ENCODE measurements at regions not wholly inside any gene's neighbourhood (a gene's known extent, or its start where the extent isn't known, plus 50 kb on each side); places are given as distances from the start of the nearest gene placed in this dataset.

- TF ChIP-seq TAF1 (IDR thresholded peaks at IDR 0.05; ENCODE audit: low read depth) = no peak
- TF ChIP-seq RAD21 (IDR thresholded peaks at IDR 0.05; ENCODE audit: low read depth) = no peak
- TF ChIP-seq TEAD4 (IDR thresholded peaks at IDR 0.05) = no peak
- TF ChIP-seq ZBTB7A (IDR thresholded peaks at IDR 0.05; ENCODE audit: low read depth) = no peak
- no peak for TF ChIP-seq EP300 (IDR thresholded peaks at IDR 0.05; ENCODE audit: borderline replicate concordance)
- no peak for TF ChIP-seq CEBPB (IDR thresholded peaks at IDR 0.05)
- no peak for TF ChIP-seq REST (IDR thresholded peaks at IDR 0.05; ENCODE audit: low read depth)
- no peak for TF ChIP-seq EGR1 (IDR thresholded peaks at IDR 0.05)
- TF ChIP-seq FOXM1 (IDR thresholded peaks at IDR 0.05; ENCODE audit: borderline replicate concordance, low read depth) = no peak
- no peak for TF ChIP-seq NFIC (IDR thresholded peaks at IDR 0.05)
- TF ChIP-seq USF1 (IDR thresholded peaks at IDR 0.05) = no peak
- TF ChIP-seq TCF12 (IDR thresholded peaks at IDR 0.05; ENCODE audit: low read depth) = no peak
- TF ChIP-seq MAX (IDR thresholded peaks at IDR 0.05) = no peak
- TF ChIP-seq CREB1 (IDR thresholded peaks at IDR 0.05; ENCODE audit: low read depth) = no peak
- no peak for TF ChIP-seq YY1 (IDR thresholded peaks at IDR 0.05; ENCODE audit: low read depth)
Measured at GRCh38 chr4:32475710-32476109, 1755.5 kb downstream of the PCDH7 start.

- TF ChIP-seq USF1 (IDR thresholded peaks at IDR 0.05) (no peak), YY1 (IDR thresholded peaks at IDR 0.05; ENCODE audit: low read depth) (no peak), NFIC (IDR thresholded peaks at IDR 0.05) (no peak), EGR1 (IDR thresholded peaks at IDR 0.05) (no peak), FOXM1 (IDR thresholded peaks at IDR 0.05; ENCODE audit: borderline replicate concordance, low read depth) (no peak), TCF12 (IDR thresholded peaks at IDR 0.05; ENCODE audit: low read depth) (no peak), EP300 (IDR thresholded peaks at IDR 0.05; ENCODE audit: borderline replicate concordance) (no peak), MAX (IDR thresholded peaks at IDR 0.05) (no peak), TEAD4 (IDR thresholded peaks at IDR 0.05) (no peak), ZBTB7A (IDR thresholded peaks at IDR 0.05; ENCODE audit: low read depth) (no peak), CEBPB (IDR thresholded peaks at IDR 0.05) (no peak), REST (IDR thresholded peaks at IDR 0.05; ENCODE audit: low read depth) (no peak)
Measured at GRCh38 chr4:32477518-32477917, 1757.3 kb downstream of the PCDH7 start.

GRCh38 chr4:32485956-32486355 lies 1765.8 kb downstream of the PCDH7 start:
- TF ChIP-seq USF1 (IDR thresholded peaks at IDR 0.05) = no peak
- no peak for TF ChIP-seq EGR1 (IDR thresholded peaks at IDR 0.05)
- no peak for TF ChIP-seq FOXM1 (IDR thresholded peaks at IDR 0.05; ENCODE audit: borderline replicate concordance, low read depth)
- no peak for TF ChIP-seq REST (IDR thresholded peaks at IDR 0.05; ENCODE audit: low read depth)
- peak; percentile 47; the same call in 1 of the 2 replicates for TF ChIP-seq NFIC (IDR thresholded peaks at IDR 0.05)

GRCh38 chr4:32488690-32489089 lies 1768.5 kb downstream of the PCDH7 start:
- TF ChIP-seq NFIC (IDR thresholded peaks at IDR 0.05) (no peak), USF1 (IDR thresholded peaks at IDR 0.05) (no peak), TCF12 (IDR thresholded peaks at IDR 0.05; ENCODE audit: low read depth) (no peak), CREB1 (IDR thresholded peaks at IDR 0.05; ENCODE audit: low read depth) (no peak), EGR1 (IDR thresholded peaks at IDR 0.05) (no peak), YY1 (IDR thresholded peaks at IDR 0.05; ENCODE audit: low read depth) (no peak), CEBPB (IDR thresholded peaks at IDR 0.05) (no peak), TAF1 (IDR thresholded peaks at IDR 0.05; ENCODE audit: low read depth) (no peak), EP300 (IDR thresholded peaks at IDR 0.05; ENCODE audit: borderline replicate concordance) (no peak), ZBTB7A (IDR thresholded peaks at IDR 0.05; ENCODE audit: low read depth) (no peak), REST (IDR thresholded peaks at IDR 0.05; ENCODE audit: low read depth) (no peak), FOXM1 (IDR thresholded peaks at IDR 0.05; ENCODE audit: borderline replicate concordance, low read depth) (no peak), RAD21 (IDR thresholded peaks at IDR 0.05; ENCODE audit: low read depth) (no peak), MAX (IDR thresholded peaks at IDR 0.05) (no peak), TEAD4 (IDR thresholded peaks at IDR 0.05) (no peak)
